SK-N-DZ (cell line): ENCODE measurements at regions not wholly inside any gene's neighbourhood (a gene's known extent, or its start where the extent isn't known, plus 50 kb on each side); places are given as distances from the start of the nearest gene placed in this dataset.
"Not testable (repeated sequence)": the region's sequence is repeated elsewhere in the genome, so short reads cannot be mapped to it uniquely, and the experiment has no call there.

Experiments used
- DNase-seq: peaks from one replicate; pipeline ENCODE4 v3.0.0-alpha.2; 2015; ENCODE audit warnings: low spot score

- no peak for DNase-seq
These were observed 54.4 kb upstream of the IQCM start for GRCh38 chr4:149870008-149870407.

GRCh38 chr4:149881744-149882143, 66.1 kb upstream of the IQCM start:
- no peak for DNase-seq

- no peak for DNase-seq
These were observed 66.6 kb upstream of the IQCM start for GRCh38 chr4:149882251-149882650.

GRCh38 chr4:149884046-149884445, 68.4 kb upstream of the IQCM start:
- no peak for DNase-seq

GRCh38 chr4:149884529-149885181, 69.0 kb upstream of the IQCM start:
- DNase-seq: no peak

- no peak for DNase-seq
These were observed 70.3 kb upstream of the IQCM start for GRCh38 chr4:149885896-149886295.

- DNase-seq: no peak
These were observed 71.3 kb upstream of the IQCM start for GRCh38 chr4:149886786-149887490.

GRCh38 chr4:149889991-149890390, 74.3 kb upstream of the IQCM start:
- DNase-seq: no peak

- DNase-seq: no peak
These were observed 74.9 kb upstream of the IQCM start for GRCh38 chr4:149890531-149890930.

- DNase-seq: no peak
These were observed 75.8 kb upstream of the IQCM start for GRCh38 chr4:149891426-149891825.

- no peak for DNase-seq
These were observed 80.8 kb upstream of the IQCM start for GRCh38 chr4:149896432-149896831.

- no peak for DNase-seq
These were observed 82.1 kb upstream of the IQCM start for GRCh38 chr4:149897783-149898182.

- no peak for DNase-seq
These were observed 85.5 kb upstream of the IQCM start for GRCh38 chr4:149901128-149901527.

GRCh38 chr4:149902242-149902641, 86.6 kb upstream of the IQCM start:
- DNase-seq: no peak

- no peak for DNase-seq
These were observed 94.5 kb upstream of the IQCM start for GRCh38 chr4:149910177-149910576.

- no peak for DNase-seq
These were observed 95.1 kb upstream of the IQCM start for GRCh38 chr4:149910604-149911350.

GRCh38 chr4:149911354-149911753, 95.7 kb upstream of the IQCM start:
- DNase-seq: no peak

- DNase-seq: no peak
These were observed 96.4 kb upstream of the IQCM start for GRCh38 chr4:149912000-149912399.

GRCh38 chr4:149914119-149915115, 98.8 kb upstream of the IQCM start:
- DNase-seq: peak; percentile 79

GRCh38 chr4:149915735-149916134, 100.1 kb upstream of the IQCM start:
- DNase-seq: not testable (repeated sequence)

- DNase-seq: no peak
These were observed 108.1 kb upstream of the IQCM start for GRCh38 chr4:149923736-149924135.
